ENCODE measurements at regions not wholly inside any gene's neighbourhood (a gene's known extent, or its start where the extent isn't known, plus 50 kb on each side); places are given as distances from the start of the nearest gene placed in this dataset.

DNA sequence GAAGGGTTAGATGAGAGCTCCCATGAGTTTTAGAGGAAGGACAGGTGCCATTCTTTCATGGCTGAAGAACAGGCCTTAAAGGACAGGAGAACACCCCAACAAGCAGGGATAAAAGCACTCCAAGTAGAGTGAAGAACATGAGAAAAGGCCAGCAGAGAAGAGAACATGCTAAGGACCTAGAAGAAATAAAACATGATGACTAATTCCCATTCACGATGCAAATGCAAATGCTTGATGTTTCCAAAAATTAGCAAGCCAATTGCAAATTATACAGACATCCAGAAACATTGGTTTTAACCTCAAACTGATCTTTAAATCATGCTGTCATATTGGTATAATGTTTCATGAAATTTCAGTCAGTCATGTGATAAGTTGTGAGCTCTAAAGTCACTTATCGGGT, 241.7 kb downstream of the CNTN3 start:
- H3K9me3 ChIP-seq (ENCODE audit: low read length), result peaks cover 3% of the 10 kb centered on the region
- TF ChIP-seq RAD21 (conservative IDR thresholded peaks at IDR 0.05) (no peak), TAF1 (IDR thresholded peaks at IDR 0.05; ENCODE audit: low read depth) (no peak), EP300 (conservative IDR thresholded peaks at IDR 0.05; ENCODE audit: poor library complexity, severe bottlenecking) (no peak), EZH2 (IDR thresholded peaks at IDR 0.05; ENCODE audit: borderline replicate concordance, insufficient read depth, low read length, poor library complexity, severe bottlenecking) (no peak), POLR2AphosphoS5 (IDR thresholded peaks at IDR 0.05) (no peak), SMC3 (conservative IDR thresholded peaks at IDR 0.05; ENCODE audit: poor library complexity) (no peak), MXI1 (conservative IDR thresholded peaks at IDR 0.05; ENCODE audit: poor library complexity, severe bottlenecking) (no peak)
- TF ChIP-seq, protein P1, sequence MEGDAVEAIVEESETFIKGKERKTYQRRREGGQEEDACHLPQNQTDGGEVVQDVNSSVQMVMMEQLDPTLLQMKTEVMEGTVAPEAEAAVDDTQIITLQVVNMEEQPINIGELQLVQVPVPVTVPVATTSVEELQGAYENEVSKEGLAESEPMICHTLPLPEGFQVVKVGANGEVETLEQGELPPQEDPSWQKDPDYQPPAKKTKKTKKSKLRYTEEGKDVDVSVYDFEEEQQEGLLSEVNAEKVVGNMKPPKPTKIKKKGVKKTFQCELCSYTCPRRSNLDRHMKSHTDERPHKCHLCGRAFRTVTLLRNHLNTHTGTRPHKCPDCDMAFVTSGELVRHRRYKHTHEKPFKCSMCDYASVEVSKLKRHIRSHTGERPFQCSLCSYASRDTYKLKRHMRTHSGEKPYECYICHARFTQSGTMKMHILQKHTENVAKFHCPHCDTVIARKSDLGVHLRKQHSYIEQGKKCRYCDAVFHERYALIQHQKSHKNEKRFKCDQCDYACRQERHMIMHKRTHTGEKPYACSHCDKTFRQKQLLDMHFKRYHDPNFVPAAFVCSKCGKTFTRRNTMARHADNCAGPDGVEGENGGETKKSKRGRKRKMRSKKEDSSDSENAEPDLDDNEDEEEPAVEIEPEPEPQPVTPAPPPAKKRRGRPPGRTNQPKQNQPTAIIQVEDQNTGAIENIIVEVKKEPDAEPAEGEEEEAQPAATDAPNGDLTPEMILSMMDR (IDR thresholded peaks at IDR 0.05; ENCODE audit: poor library complexity, severe bottlenecking), result no peak
- TF ChIP-seq, protein P2, sequence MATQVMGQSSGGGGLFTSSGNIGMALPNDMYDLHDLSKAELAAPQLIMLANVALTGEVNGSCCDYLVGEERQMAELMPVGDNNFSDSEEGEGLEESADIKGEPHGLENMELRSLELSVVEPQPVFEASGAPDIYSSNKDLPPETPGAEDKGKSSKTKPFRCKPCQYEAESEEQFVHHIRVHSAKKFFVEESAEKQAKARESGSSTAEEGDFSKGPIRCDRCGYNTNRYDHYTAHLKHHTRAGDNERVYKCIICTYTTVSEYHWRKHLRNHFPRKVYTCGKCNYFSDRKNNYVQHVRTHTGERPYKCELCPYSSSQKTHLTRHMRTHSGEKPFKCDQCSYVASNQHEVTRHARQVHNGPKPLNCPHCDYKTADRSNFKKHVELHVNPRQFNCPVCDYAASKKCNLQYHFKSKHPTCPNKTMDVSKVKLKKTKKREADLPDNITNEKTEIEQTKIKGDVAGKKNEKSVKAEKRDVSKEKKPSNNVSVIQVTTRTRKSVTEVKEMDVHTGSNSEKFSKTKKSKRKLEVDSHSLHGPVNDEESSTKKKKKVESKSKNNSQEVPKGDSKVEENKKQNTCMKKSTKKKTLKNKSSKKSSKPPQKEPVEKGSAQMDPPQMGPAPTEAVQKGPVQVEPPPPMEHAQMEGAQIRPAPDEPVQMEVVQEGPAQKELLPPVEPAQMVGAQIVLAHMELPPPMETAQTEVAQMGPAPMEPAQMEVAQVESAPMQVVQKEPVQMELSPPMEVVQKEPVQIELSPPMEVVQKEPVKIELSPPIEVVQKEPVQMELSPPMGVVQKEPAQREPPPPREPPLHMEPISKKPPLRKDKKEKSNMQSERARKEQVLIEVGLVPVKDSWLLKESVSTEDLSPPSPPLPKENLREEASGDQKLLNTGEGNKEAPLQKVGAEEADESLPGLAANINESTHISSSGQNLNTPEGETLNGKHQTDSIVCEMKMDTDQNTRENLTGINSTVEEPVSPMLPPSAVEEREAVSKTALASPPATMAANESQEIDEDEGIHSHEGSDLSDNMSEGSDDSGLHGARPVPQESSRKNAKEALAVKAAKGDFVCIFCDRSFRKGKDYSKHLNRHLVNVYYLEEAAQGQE (IDR thresholded peaks at IDR 0.05; ENCODE audit: borderline replicate concordance), result no peak
- H3K27ac ChIP-seq (ENCODE audit: low read length), result no peak overlapping the region
- no peak overlapping the region for H3K9ac ChIP-seq (ENCODE audit: low read length)
- H3K79me2 ChIP-seq (replicated peaks; ENCODE audit: insufficient read depth, low read length), result no peaks in the 10 kb centered on the region
- no peaks in the 10 kb centered on the region for H3K36me3 ChIP-seq (ENCODE audit: insufficient read depth, low read length)
- H3F3A ChIP-seq (ENCODE audit: insufficient read depth, low read length, poor library complexity, severe bottlenecking), result no peaks in the 10 kb centered on the region
- no peak overlapping the region for H3K4me2 ChIP-seq (ENCODE audit: low read length)
- no peaks in the 10 kb centered on the region for H3K9me2 ChIP-seq (ENCODE audit: insufficient read depth, low read length)
- H2AFZ ChIP-seq (ENCODE audit: low read depth, low read length), result no peak overlapping the region
- H3K27me3 ChIP-seq (ENCODE audit: insufficient read depth, low read depth, low read length), result no peaks in the 10 kb centered on the region
- H4K20me1 ChIP-seq (ENCODE audit: insufficient read depth), result no peaks in the 10 kb centered on the region
- no peak overlapping the region for H3K4me3 ChIP-seq (ENCODE audit: low read length)

DNA sequence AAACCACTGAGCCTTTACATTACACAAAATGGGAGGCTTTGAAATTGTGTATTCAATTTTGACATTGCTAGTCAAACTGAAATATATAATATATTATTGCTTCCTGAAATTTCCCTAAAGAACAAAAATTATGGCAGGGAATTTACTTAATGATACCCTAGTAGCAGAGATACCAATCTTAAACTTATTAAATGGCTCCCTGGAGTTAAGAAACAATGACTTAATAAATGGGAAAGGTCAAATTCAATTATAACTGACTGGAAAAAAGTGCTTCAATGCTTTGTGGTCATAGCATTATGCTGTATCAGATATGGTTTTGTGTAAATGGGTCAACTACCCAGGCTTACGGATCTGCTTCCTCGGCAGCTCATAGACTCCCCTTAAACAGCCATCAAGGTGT, 244.1 kb downstream of the CNTN3 start:
- Histone ChIP-seq H3K9ac (ENCODE audit: low read length) (no peak overlapping the region), H4K20me1 (ENCODE audit: insufficient read depth) (no peaks in the 10 kb centered on the region), H2AFZ (ENCODE audit: low read depth, low read length) (no peak overlapping the region), H3K4me2 (ENCODE audit: low read length) (no peak overlapping the region), H3K79me2 (replicated peaks; ENCODE audit: insufficient read depth, low read length) (no peaks in the 10 kb centered on the region), H3F3A (ENCODE audit: insufficient read depth, low read length, poor library complexity, severe bottlenecking) (no peaks in the 10 kb centered on the region), H3K27ac (ENCODE audit: low read length) (no peak overlapping the region), H3K9me3 (ENCODE audit: low read length) (no peaks in the 10 kb centered on the region), H3K9me2 (ENCODE audit: insufficient read depth, low read length) (no peaks in the 10 kb centered on the region), H3K36me3 (ENCODE audit: insufficient read depth, low read length) (no peaks in the 10 kb centered on the region), H3K4me3 (ENCODE audit: low read length) (no peak overlapping the region), H3K27me3 (ENCODE audit: insufficient read depth, low read depth, low read length) (no peaks in the 10 kb centered on the region)
- TF ChIP-seq TAF1 (IDR thresholded peaks at IDR 0.05; ENCODE audit: low read depth), result no peak
- no peak for TF ChIP-seq EZH2 (IDR thresholded peaks at IDR 0.05; ENCODE audit: borderline replicate concordance, insufficient read depth, low read length, poor library complexity, severe bottlenecking)
- TF ChIP-seq, protein P2 (IDR thresholded peaks at IDR 0.05; ENCODE audit: borderline replicate concordance), result no peak
- TF ChIP-seq POLR2AphosphoS5 (IDR thresholded peaks at IDR 0.05), result no peak
- no peak for TF ChIP-seq EP300 (conservative IDR thresholded peaks at IDR 0.05; ENCODE audit: poor library complexity, severe bottlenecking)
- TF ChIP-seq, protein P1 (IDR thresholded peaks at IDR 0.05; ENCODE audit: poor library complexity, severe bottlenecking), result no peak
- TF ChIP-seq RAD21 (conservative IDR thresholded peaks at IDR 0.05), result no peak
- no peak for TF ChIP-seq SMC3 (conservative IDR thresholded peaks at IDR 0.05; ENCODE audit: poor library complexity)
- no peak for TF ChIP-seq MXI1 (conservative IDR thresholded peaks at IDR 0.05; ENCODE audit: poor library complexity, severe bottlenecking)
